HEK293 (cell line): ENCODE measurements at regions not wholly inside any gene's neighbourhood (a gene's known extent, or its start where the extent isn't known, plus 50 kb on each side); places are given as distances from the start of the nearest gene placed in this dataset.

Source experiments
- EGR2 ChIP-seq: fragments of 450-650 bp; formaldehyde crosslinking; IDR thresholded peaks from 2 replicates; pipeline ENCODE4 v1.5.1; 2016; ENCODE audit warnings: low read depth, missing biosample characterization, missing genetic modification characterization
- GFI1B ChIP-seq: fragments of 450-650 bp; formaldehyde crosslinking; IDR thresholded peaks from 2 replicates; pipeline ENCODE4 v1.5.1; 2016; ENCODE audit warnings: missing biosample characterization, missing genetic modification characterization
- SP2 ChIP-seq: fragments of 450-650 bp; formaldehyde crosslinking; IDR thresholded peaks from 2 replicates; pipeline ENCODE4 v1.5.1; 2016; ENCODE audit warnings: missing biosample characterization, missing genetic modification characterization
- WT1 ChIP-seq: fragments of 450-650 bp; formaldehyde crosslinking; IDR thresholded peaks from 2 replicates; pipeline ENCODE4 v1.5.1; 2016; ENCODE audit warnings: missing biosample characterization, missing genetic modification characterization
- YY2 ChIP-seq: fragments of 450-650 bp; formaldehyde crosslinking; IDR thresholded peaks from 2 replicates; pipeline ENCODE4 v1.5.1; 2016; ENCODE audit warnings: missing biosample characterization, missing genetic modification characterization
- ZNF121 ChIP-seq: fragments of 450-650 bp; formaldehyde crosslinking; IDR thresholded peaks from 2 replicates; pipeline ENCODE4 v1.5.1; 2016; ENCODE audit warnings: missing biosample characterization, missing genetic modification characterization
- ZNF169 ChIP-seq: fragments of 450-650 bp; formaldehyde crosslinking; IDR thresholded peaks from 2 replicates; pipeline ENCODE4 v1.5.1; 2016; ENCODE audit warnings: missing biosample characterization, missing genetic modification characterization
- ZNF174 ChIP-seq: fragments of 450-650 bp; formaldehyde crosslinking; IDR thresholded peaks from 2 replicates; pipeline ENCODE4 v1.5.0; 2017; ENCODE audit warnings: missing biosample characterization, mild to moderate bottlenecking, missing genetic modification characterization
- ZNF175 ChIP-seq: fragments of 450-650 bp; formaldehyde crosslinking; IDR thresholded peaks from 2 replicates; pipeline ENCODE4 v1.5.1; 2016; ENCODE audit warnings: missing biosample characterization, missing genetic modification characterization
- ZNF274 ChIP-seq, 2 experiments: fragments of 200-500 bp in 1 of 2; fragments of 450-650 bp in 1 of 2; sonication (Bioruptor generic) in 1 of 2; formaldehyde crosslinking in 1 of 2; IDR thresholded peaks; 2 replicates each; pipeline versions ENCODE4 v1.5.1 to v1.6.1; 2014 to 2016; ENCODE audit warnings: borderline replicate concordance in 1 of 2, inconsistent platforms in 1 of 2, low read length in 1 of 2, missing biosample characterization in 1 of 2, missing genetic modification characterization in 1 of 2
- ZNF341 ChIP-seq: fragments of 450-650 bp; formaldehyde crosslinking; IDR thresholded peaks from 2 replicates; pipeline ENCODE4; 2016; ENCODE audit warnings: low read depth, missing biosample characterization, missing genetic modification characterization
- ZNF501 ChIP-seq: fragments of 450-650 bp; formaldehyde crosslinking; IDR thresholded peaks from 2 replicates; pipeline ENCODE4 v1.5.1; 2016; ENCODE audit warnings: missing biosample characterization, missing genetic modification characterization
- ZNF544 ChIP-seq: fragments of 450-650 bp; formaldehyde crosslinking; IDR thresholded peaks from 2 replicates; pipeline ENCODE4 v1.5.0; 2017; ENCODE audit warnings: missing biosample characterization, missing genetic modification characterization
- ZNF660 ChIP-seq: fragments of 450-650 bp; IDR thresholded peaks from 2 replicates; pipeline ENCODE4 v1.5.1; 2018; ENCODE audit warnings: missing biosample characterization, mild to moderate bottlenecking, missing genetic modification characterization
- ZNF670 ChIP-seq: fragments of 450-650 bp; formaldehyde crosslinking; IDR thresholded peaks from 2 replicates; pipeline ENCODE4 v1.5.1; 2016; ENCODE audit warnings: missing biosample characterization, missing genetic modification characterization, low read depth
- ZNF707 ChIP-seq: fragments of 450-650 bp; formaldehyde crosslinking; IDR thresholded peaks from 2 replicates; pipeline ENCODE4 v1.5.1; 2016; ENCODE audit warnings: missing biosample characterization, missing genetic modification characterization
- ZNF830 ChIP-seq: fragments of 450-650 bp; IDR thresholded peaks from 2 replicates; pipeline ENCODE4 v1.5.0; 2018; ENCODE audit warnings: missing biosample characterization, missing genetic modification characterization, low read depth, mild to moderate bottlenecking, moderate library complexity
- TF ChIP-seq, protein P1 (sequence below): fragments of 450-650 bp; formaldehyde crosslinking; IDR thresholded peaks from 2 replicates; pipeline ENCODE4 v1.5.1; 2016; ENCODE audit warnings: missing biosample characterization, missing genetic modification characterization
- TF ChIP-seq, protein P2 (sequence below): fragments of 450-650 bp; formaldehyde crosslinking; IDR thresholded peaks from 2 replicates; pipeline ENCODE4 v1.5.1; 2016; ENCODE audit warnings: missing biosample characterization, missing genetic modification characterization, borderline replicate concordance
- TF ChIP-seq, protein P3 (sequence below): fragments of 450-650 bp; formaldehyde crosslinking; IDR thresholded peaks from 2 replicates; pipeline ENCODE4 v1.5.1; 2016; ENCODE audit warnings: missing biosample characterization, missing genetic modification characterization
- TF ChIP-seq, protein P4 (sequence below): fragments of 450-650 bp; formaldehyde crosslinking; IDR thresholded peaks from 2 replicates; pipeline ENCODE4 v1.5.1; 2016; ENCODE audit warnings: missing biosample characterization, missing genetic modification characterization
- TF ChIP-seq, protein P5 (sequence below): fragments of 450-650 bp; formaldehyde crosslinking; IDR thresholded peaks from 2 replicates; pipeline ENCODE4 v1.5.1; 2016; ENCODE audit warnings: missing biosample characterization, missing genetic modification characterization

DNA sequence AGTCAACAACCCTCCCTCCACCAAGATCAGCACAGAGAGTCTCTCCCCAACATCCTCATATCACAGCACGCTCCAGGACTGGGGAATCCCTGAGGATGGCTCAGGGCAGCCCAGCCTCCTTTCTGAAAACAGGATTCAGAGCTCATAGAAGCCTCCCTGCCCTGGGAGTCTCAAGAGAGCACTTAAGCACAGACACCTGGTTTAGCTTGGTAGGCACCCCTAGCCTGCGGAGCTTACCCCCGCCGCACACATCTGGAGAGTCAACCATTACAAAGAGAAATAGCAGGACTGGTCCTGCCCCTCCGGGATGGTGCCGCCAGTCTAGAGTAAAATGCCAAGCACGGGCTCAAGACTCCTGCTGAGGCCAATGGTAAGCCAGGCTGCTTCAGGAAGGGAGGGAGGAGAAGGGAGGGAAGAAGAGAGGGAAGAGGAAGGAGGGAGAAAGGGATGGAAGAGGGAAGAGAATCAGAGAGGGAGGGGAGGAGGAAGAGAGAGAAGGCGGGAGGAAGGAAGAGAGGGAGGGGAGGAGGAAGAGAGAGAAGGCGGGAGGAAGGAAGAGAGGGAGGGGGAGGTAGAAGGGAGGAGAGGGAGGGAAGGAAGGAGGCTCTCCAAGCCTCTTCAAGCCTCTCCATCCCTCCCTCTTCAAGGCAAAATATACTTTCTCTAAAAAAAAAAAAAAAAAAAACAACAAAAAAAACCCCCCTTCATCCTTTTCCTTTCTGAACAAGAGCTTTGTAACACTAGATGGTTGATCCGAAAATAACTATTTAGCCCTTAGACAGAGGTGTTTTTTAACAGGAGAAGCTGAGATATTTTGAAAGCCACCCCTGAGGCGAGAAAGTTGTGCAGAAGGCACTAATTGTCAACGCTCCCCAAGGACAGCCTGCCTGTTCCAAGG is 278.6 kb upstream of the TLE3 start (continued):
- TF ChIP-seq WT1 (peak; percentile 84), ZNF169 (tag by site-specific recombination) (no peak), ZNF544 (tag by site-specific recombination) (no peak), ZNF501 (tag by site-specific recombination) (no peak), ZNF174 (no peak), YY2 (tag by site-specific recombination) (no peak), ZNF707 (tag by site-specific recombination) (no peak), ZNF274 (IDR thresholded peaks at IDR 0.05; ENCODE audit: low read length) (no peak), ZNF274 (tag by site-specific recombination; IDR thresholded peaks at IDR 0.05; ENCODE audit: borderline replicate concordance) (no peak), ZNF660 (no peak), SP2 (tag by site-specific recombination) (peak; percentile 75), ZNF670 (tag by site-specific recombination) (no peak), ZNF341 (no peak), ZNF830 (no peak), ZNF175 (tag by site-specific recombination) (no peak), GFI1B (tag by site-specific recombination) (no peak), EGR2 (peak; percentile 81), ZNF121 (tag by site-specific recombination) (no peak)
- TF ChIP-seq, protein P1, sequence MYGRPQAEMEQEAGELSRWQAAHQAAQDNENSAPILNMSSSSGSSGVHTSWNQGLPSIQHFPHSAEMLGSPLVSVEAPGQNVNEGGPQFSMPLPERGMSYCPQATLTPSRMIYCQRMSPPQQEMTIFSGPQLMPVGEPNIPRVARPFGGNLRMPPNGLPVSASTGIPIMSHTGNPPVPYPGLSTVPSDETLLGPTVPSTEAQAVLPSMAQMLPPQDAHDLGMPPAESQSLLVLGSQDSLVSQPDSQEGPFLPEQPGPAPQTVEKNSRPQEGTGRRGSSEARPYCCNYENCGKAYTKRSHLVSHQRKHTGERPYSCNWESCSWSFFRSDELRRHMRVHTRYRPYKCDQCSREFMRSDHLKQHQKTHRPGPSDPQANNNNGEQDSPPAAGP = peak; percentile 3; the same call in 1 of the 2 replicates
- TF ChIP-seq, protein P2, sequence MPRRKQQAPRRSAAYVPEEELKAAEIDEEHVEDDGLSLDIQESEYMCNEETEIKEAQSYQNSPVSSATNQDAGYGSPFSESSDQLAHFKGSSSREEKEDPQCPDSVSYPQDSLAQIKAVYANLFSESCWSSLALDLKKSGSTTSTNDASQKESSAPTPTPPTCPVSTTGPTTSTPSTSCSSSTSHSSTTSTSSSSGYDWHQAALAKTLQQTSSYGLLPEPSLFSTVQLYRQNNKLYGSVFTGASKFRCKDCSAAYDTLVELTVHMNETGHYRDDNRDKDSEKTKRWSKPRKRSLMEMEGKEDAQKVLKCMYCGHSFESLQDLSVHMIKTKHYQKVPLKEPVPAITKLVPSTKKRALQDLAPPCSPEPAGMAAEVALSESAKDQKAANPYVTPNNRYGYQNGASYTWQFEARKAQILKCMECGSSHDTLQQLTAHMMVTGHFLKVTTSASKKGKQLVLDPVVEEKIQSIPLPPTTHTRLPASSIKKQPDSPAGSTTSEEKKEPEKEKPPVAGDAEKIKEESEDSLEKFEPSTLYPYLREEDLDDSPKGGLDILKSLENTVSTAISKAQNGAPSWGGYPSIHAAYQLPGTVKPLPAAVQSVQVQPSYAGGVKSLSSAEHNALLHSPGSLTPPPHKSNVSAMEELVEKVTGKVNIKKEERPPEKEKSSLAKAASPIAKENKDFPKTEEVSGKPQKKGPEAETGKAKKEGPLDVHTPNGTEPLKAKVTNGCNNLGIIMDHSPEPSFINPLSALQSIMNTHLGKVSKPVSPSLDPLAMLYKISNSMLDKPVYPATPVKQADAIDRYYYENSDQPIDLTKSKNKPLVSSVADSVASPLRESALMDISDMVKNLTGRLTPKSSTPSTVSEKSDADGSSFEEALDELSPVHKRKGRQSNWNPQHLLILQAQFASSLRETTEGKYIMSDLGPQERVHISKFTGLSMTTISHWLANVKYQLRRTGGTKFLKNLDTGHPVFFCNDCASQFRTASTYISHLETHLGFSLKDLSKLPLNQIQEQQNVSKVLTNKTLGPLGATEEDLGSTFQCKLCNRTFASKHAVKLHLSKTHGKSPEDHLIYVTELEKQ (tag by site-specific recombination) = no peak
- TF ChIP-seq, protein P3, sequence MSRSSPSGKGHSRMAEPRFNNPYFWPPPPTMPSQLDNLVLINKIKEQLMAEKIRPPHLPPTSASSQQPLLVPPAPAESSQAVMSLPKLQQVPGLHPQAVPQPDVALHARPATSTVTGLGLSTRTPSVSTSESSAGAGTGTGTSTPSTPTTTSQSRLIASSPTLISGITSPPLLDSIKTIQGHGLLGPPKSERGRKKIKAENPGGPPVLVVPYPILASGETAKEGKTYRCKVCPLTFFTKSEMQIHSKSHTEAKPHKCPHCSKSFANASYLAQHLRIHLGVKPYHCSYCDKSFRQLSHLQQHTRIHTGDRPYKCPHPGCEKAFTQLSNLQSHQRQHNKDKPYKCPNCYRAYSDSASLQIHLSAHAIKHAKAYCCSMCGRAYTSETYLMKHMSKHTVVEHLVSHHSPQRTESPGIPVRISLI (tag by site-specific recombination) = peak; percentile 88
- TF ChIP-seq, protein P4, sequence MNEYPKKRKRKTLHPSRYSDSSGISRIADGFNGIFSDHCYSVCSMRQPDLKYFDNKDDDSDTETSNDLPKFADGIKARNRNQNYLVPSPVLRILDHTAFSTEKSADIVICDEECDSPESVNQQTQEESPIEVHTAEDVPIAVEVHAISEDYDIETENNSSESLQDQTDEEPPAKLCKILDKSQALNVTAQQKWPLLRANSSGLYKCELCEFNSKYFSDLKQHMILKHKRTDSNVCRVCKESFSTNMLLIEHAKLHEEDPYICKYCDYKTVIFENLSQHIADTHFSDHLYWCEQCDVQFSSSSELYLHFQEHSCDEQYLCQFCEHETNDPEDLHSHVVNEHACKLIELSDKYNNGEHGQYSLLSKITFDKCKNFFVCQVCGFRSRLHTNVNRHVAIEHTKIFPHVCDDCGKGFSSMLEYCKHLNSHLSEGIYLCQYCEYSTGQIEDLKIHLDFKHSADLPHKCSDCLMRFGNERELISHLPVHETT (tag by site-specific recombination) = no peak
- TF ChIP-seq, protein P5, sequence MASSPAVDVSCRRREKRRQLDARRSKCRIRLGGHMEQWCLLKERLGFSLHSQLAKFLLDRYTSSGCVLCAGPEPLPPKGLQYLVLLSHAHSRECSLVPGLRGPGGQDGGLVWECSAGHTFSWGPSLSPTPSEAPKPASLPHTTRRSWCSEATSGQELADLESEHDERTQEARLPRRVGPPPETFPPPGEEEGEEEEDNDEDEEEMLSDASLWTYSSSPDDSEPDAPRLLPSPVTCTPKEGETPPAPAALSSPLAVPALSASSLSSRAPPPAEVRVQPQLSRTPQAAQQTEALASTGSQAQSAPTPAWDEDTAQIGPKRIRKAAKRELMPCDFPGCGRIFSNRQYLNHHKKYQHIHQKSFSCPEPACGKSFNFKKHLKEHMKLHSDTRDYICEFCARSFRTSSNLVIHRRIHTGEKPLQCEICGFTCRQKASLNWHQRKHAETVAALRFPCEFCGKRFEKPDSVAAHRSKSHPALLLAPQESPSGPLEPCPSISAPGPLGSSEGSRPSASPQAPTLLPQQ (tag by site-specific recombination) = no peak
